HG03039 (cell line): ENCODE measurements at regions not wholly inside any gene's neighbourhood (a gene's known extent, or its start where the extent isn't known, plus 50 kb on each side); places are given as distances from the start of the nearest gene placed in this dataset.
"Not testable (repeated sequence)": the region's sequence is repeated elsewhere in the genome, so short reads cannot be mapped to it uniquely, and the experiment has no call there.

Source experiments
- ATAC-seq: cut with Tn5 transposase; IDR thresholded peaks from one replicate; pipeline ENCODE4 v1.9.1; 2021; ENCODE audit warnings: mild to moderate bottlenecking, moderate library complexity; ENCODE audit not compliant: unreplicated experiment

DNA sequence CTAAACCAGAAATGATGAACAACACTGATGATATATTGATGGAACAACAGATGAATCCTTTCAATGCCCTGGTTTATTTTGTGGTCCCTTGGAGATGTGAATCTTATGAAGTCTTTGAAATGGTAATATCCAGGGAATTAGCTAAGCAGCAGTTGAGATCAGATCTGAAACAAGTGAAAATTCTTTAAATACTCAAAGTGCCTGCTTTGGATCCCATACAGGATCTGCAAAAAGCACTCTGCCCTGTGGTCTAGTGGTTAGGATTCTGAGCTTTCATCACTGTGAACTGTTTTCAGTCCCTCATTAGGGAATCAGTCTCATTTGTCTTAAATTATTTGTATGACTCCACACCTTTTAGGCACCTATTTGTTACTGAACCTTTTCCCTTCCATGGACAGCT, 211.3 kb upstream of the TGIF2LY start:
- ATAC-seq = not testable (repeated sequence)

DNA sequence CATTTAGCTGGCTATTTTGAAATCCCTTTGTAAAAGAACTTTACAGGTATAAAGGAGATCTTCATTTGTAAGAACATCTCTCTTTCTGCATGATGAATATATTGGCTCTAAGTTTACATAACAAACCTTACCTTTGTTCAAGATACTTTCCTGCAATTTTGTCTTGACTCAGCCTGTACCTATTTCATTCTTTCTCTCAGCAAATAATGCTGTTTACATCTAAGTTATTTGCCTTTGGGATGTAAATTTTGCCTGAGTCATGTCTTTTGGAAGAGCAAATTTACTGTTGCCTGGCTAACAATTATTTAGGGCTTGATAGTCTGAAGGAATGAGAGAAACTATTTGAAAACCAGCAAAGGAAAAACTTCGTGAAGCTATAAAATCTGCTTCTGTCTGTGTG, 210.4 kb upstream of the TGIF2LY start:
- ATAC-seq = not testable (repeated sequence)

DNA sequence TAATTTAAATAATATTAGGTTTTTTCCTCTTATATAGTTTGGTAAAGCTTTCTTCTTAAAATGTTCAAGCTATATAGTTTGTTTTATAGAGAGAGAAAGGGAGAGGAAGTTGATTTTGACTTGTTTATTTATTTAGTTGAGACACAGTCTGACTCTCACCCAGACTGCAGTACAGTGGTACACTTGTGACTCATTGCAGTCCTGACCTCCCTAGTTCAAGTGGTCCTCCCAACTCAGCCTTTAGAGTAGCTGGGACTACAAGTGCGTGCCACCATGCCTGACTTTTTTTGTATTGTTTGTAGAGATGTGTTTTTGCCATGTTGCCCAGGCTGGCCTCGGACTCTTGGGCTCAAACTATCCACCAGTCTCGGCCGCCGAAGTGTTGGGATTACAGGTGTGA, 187.4 kb upstream of the TGIF2LY start:
- not testable (repeated sequence) for ATAC-seq

DNA sequence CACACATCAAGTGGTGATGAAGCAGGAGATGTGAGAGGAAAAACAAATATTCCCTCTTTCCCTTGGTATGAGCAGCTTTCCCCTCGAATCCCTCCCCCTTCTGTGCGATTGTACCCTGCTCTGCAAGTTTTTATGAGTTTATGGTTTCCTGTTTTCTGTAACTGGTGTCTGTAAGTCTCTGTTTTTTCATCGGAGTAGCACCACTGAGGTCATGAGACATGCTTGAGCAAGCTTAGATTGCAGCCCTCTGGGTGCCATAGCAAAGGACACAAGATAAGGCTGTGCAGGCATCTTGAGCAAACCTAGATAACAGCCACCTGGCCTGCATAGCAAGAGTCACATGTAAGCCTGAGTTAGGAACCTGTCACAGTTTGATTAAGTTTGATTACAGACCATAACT, 174.6 kb upstream of the TGIF2LY start:
- ATAC-seq = not testable (repeated sequence)

DNA sequence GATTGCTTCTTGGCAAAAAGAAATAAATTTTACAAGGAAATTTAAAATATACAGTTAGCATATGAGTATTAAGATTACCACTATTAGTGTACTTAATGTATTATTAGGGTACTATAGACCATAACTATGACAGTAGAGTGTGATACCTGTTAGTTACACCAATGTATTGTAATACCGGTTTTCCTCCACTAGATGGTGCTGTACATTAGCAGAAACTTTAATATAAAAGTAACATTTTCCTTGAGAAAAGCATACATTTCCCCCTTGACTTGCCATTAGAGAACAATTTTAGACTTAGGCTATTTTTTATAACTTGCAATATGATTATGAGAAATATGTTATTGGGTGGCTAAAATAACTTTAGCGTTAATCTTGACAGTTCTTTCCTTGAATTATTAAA, 173.3 kb upstream of the TGIF2LY start:
- ATAC-seq = not testable (repeated sequence)

DNA sequence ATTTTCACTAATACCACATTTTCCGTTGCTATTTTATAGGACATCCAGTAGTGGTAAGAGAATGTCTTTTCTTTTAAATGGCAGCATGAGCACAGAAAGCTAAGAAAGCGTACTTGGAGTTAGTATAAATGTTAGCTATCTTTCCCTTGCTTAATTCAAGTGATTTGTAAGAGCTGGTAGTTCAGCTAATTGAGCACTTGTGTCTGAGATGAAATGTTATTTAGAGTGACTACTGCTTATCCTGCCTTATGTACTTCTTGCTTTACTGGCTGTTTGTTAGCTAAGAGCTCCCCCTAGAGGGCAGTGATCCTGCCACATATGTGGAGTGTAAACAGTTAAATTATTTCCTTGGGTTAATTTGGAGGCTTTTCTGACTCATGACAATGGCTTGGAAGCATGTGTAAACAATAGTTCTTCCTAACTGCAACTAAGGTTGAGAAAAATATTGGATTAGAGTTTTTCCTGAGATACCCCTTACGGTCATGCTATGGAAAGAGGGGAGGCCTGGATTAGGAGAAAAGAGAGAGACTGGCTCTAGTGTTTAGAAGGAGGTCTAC, 171.9 kb upstream of the TGIF2LY start:
- ATAC-seq = not testable (repeated sequence)

DNA sequence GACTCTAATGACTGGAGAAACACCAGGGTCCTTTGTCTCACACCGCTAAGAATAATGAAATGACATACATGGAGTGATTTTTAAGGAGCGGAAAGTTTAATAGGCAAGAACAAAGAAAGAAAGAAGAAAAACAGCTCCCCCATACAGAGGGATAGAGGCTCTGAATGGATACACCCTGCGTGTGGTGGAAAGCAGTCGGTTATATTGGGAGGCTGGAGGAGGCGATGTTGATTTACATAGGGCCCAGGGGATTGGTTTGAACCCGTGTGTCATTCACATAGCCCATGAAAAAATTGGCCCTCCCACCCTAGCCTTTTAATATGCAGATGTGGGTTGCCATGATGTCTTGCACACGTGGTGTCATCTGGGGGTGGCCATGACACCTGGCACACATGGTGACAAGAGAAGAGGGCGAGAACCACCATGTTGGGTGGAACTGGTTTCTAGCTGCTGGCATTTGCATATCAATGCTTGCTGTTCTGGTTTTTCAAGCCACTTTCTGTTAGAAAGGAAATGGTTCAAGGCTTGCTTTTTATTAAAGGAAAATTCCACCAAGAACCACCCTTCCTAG, 168.5 kb upstream of the TGIF2LY start:
- ATAC-seq = not testable (repeated sequence)
